GM21447 (cell line): ENCODE measurements at regions not wholly inside any gene's neighbourhood (a gene's known extent, or its start where the extent isn't known, plus 50 kb on each side); places are given as distances from the start of the nearest gene placed in this dataset.

Experiments
- ATAC-seq: cut with Tn5 transposase; IDR thresholded peaks from one replicate; pipeline ENCODE4 v1.9.1; 2021; ENCODE audit not compliant: unreplicated experiment

GRCh38 chr1:219676012-219676765, 63.3 kb upstream of the ZC3H11B start:
- ATAC-seq: no peak

- ATAC-seq: no peak
Measured at GRCh38 chr1:219670426-219671149, 57.7 kb upstream of the ZC3H11B start.

DNA sequence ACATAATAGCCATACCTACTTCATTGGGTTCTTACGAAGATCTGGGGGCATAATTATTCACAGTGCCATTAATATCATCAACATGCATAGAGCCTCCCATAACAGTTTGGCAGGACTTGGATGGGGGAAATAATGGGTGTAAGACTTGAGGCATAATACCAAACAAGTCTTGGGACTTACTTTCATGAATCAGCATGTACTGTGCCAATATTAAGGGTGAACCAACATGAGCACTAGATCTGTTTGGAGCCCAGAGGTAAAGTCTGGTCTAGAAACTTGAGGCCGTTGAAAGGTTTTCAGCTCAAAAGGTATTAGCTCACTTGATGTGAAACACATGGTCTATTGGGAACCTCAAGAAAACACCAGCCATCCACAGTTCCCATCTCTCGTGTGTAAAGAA, 56.7 kb upstream of the ZC3H11B start:
- no peak for ATAC-seq

GRCh38 chr1:219669042-219669441, 56.1 kb upstream of the ZC3H11B start:
- ATAC-seq: no peak

DNA sequence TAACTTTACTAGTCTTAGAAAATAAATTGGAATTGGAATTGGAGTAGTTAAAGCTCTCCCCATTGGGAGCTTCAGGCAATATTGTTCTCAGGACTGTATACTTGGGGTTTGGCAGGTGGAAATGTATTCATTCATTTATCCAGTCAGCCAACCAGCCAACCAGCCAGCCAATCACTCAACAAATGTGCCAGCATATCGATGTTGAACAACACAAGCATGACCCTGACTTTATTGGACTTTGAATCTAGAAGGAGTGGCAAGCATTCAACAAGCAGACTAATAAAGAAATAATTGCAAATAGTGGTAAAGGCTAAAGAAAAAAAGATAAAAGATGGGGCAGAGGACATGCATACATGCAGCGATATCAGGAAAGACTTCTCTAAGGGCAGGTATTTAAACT, 55.5 kb upstream of the ZC3H11B start:
- no peak for ATAC-seq

- no peak for ATAC-seq
Measured at GRCh38 chr1:219666242-219666641, 53.3 kb upstream of the ZC3H11B start.

DNA sequence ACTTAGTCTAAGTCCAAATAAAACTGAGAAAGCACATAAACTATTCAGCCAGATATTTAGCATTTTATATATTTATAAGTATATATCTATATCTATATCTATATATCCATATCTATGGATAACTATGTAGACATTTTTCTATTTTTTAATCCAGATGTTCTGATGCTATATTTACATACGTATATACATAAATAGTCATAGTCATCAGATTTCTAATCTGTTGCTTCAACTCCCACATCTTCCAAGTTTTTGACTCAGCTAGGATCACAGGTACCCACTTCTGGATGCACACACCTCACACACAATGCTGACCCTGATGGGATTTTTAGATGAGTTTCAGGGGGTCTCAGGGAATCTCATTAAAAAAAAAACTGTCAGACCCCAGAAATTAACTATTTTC, 52.2 kb upstream of the ZC3H11B start:
- no peak for ATAC-seq

DNA sequence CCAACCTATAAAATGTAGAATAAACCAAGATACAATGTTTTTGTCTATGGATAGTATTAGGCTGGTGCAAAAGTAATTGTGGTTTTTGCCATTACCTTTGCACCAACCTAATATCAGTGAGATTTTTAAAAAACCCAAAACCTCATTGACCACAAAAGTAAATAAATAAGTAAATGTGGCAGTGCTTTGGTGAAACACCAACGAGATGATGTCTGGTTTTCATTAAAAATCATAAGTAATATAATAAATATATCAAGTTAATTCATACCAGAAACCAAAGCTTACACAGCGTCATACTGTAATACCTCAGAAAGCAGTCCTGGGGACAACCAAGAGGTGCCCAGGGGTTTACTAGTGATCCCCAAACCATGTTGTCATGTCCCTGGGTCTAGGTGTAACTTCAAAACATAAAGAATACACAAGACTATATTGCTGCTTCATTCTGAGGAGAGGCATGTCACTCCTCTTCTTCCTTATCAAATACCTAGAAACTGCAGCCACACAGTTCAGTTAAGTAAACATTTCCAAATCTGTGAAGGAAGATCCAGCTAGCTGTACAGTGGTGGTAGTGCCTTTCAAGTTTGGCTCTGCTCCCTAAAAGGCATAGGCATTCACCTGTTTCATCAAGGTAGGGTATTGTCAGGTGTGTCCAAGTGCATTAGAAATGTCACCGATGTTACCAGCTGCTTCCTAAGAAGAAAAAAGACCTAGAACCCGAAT, 51.6 kb upstream of the ZC3H11B start:
- ATAC-seq: no peak
